HCT116 (cell line): ENCODE measurements at regions not wholly inside any gene's neighbourhood (a gene's known extent, or its start where the extent isn't known, plus 50 kb on each side); places are given as distances from the start of the nearest gene placed in this dataset.
A peak's percentile ranks its signal among the peaks of the same experiment; 100 is the strongest.

ENCODE experiments used
- ATAC-seq: fragments of 200-7000 bp; cut with Tn5 transposase; 2 replicates; pipeline ENCODE4 v1.9.1; 2020; ENCODE audit warnings: mild to moderate bottlenecking, moderate library complexity
- BruUV-seq: library from RNA; stranded (reverse); fragments of 400-500 nt; replicated peaks from 2 replicates; lab custom pipeline; 2021; lab: Mats Ljungman, UMichigan
- CTCF ChIA-PET: fragments of 300-600 bp; sonication (Branson Sonifier 250); formaldehyde crosslinking; loops from one replicate; lab custom pipeline; 2021; ENCODE audit warnings: antibody characterized with exemption; lab: Charles Lee
- POLR2A ChIA-PET: fragments of 300-600, 350-600 bp; sonication (Branson Sonifier 250); formaldehyde crosslinking; loops from one replicate; lab custom pipeline; 2021; ENCODE audit warnings: antibody characterized with exemption; lab: Charles Lee
- RAD21 ChIA-PET, 2 experiments: fragments of 300-600 bp; sonication (Branson Sonifier 250); formaldehyde crosslinking; loops; one replicate each; lab custom pipeline; 2023; ENCODE audit warnings: low total read pairs in 2 of 2; ENCODE audit not compliant: uncharacterized antibody in 2 of 2, unreplicated experiment in 2 of 2, low non-redundant PET in 1 of 2; lab: Charles Lee
- DNase-seq: peaks from one replicate; pipeline ENCODE4 v3.0.0-alpha.2; 2010; ENCODE audit warnings: low read depth, low spot score
- H2AFZ ChIP-seq: fragments of 200-600 bp; shearing (Covaris generic), sonication (generic); 2 replicates; pipeline ENCODE4 v1.6.1; 2017; ENCODE audit warnings: low read depth, mixed run types, mixed read lengths, antibody characterized with exemption, low read length; ENCODE audit not compliant: poor library complexity, severe bottlenecking
- H3K27ac ChIP-seq: 2 replicates; pipeline ENCODE4 v1.5.1; 2012; ENCODE audit warnings: low read depth, low read length
- H3K27me3 ChIP-seq: fragments of 200-600 bp; sonication (generic); 2 replicates; pipeline ENCODE4 v1.6.1; 2016; ENCODE audit warnings: mixed run types, low read length, mixed read lengths; ENCODE audit not compliant: insufficient read depth
- H3K36me3 ChIP-seq, 2 experiments: fragments of 200-500 bp in 1 of 2; fragments of 200-600 bp in 1 of 2; sonication (Bioruptor generic) in 1 of 2; sonication (generic) in 1 of 2; 2 replicates each; pipeline versions ENCODE4 v1.5.1 to v1.6.1; 2014 to 2016; ENCODE audit warnings: low read length in 2 of 2, inconsistent platforms in 1 of 2, mixed read lengths in 1 of 2, mixed run types in 1 of 2; ENCODE audit not compliant: insufficient read depth in 2 of 2, control insufficient read depth in 1 of 2
- H3K4me1 ChIP-seq, 2 experiments: fragments of 200-600 bp in 1 of 2; sonication (generic) in 1 of 2; 2 replicates each; pipeline versions ENCODE4 v1.5.1 to v1.6.1; 2012 to 2017; ENCODE audit warnings: low read length in 2 of 2, inconsistent platforms in 1 of 2, mild to moderate bottlenecking in 1 of 2, mixed read lengths in 1 of 2, mixed run types in 1 of 2, moderate library complexity in 1 of 2; ENCODE audit not compliant: insufficient read depth in 2 of 2, control insufficient read depth in 1 of 2
- H3K4me2 ChIP-seq: fragments of 200-600 bp; sonication (generic); 2 replicates; pipeline ENCODE4 v1.6.1; 2017; ENCODE audit warnings: mixed run types, low read length, mixed read lengths
- H3K4me3 ChIP-seq, 2 experiments: fragments of 200-600 bp in 1 of 2; sonication (generic) in 1 of 2; replicated peaks in 1 of 2; 2 replicates each; pipeline ENCODE4 v1.5.1; 2011 to 2016; ENCODE audit warnings: low read length in 2 of 2, control low read depth in 1 of 2, low read depth in 1 of 2, mild to moderate bottlenecking in 1 of 2, mixed read lengths in 1 of 2, mixed run types in 1 of 2
- H3K79me2 ChIP-seq: fragments of 200-600 bp; sonication (generic); 2 replicates; pipeline ENCODE4 v1.6.1; 2017; ENCODE audit warnings: mild to moderate bottlenecking, mixed run types, low read length, moderate library complexity, mixed read lengths; ENCODE audit not compliant: insufficient read depth
- H3K9ac ChIP-seq: fragments of 200-600 bp; sonication (generic); 2 replicates; pipeline ENCODE4 v1.6.1; 2016; ENCODE audit warnings: low read length, mixed read lengths
- H3K9me2 ChIP-seq: fragments of 200-600 bp; sonication (generic), shearing (Covaris generic); 2 replicates; pipeline ENCODE4 v1.6.1; 2017; ENCODE audit warnings: mixed run types, mild to moderate bottlenecking, moderate library complexity; ENCODE audit not compliant: insufficient read depth
- H3K9me3 ChIP-seq, 2 experiments: fragments of 200-500 bp in 1 of 2; fragments of 200-600 bp in 1 of 2; sonication (Bioruptor generic) in 1 of 2; sonication (generic) in 1 of 2; 2 replicates each; pipeline ENCODE4 v1.6.1; 2014 to 2017; ENCODE audit warnings: low read length in 2 of 2, mixed read lengths in 2 of 2, inconsistent platforms in 1 of 2, low read depth in 1 of 2, mild to moderate bottlenecking in 1 of 2, mixed run types in 1 of 2, moderate library complexity in 1 of 2; ENCODE audit not compliant: control insufficient read depth in 1 of 2, insufficient read depth in 1 of 2
- H4K20me1 ChIP-seq: fragments of 200-600 bp; sonication (generic), shearing (Covaris generic); 2 replicates; pipeline ENCODE4 v1.6.1; 2017; ENCODE audit warnings: mixed run types, mild to moderate bottlenecking, moderate library complexity; ENCODE audit not compliant: insufficient read depth
- CBX3 ChIP-seq: IDR thresholded peaks from 2 replicates; pipeline ENCODE4 v1.6.1; 2012; ENCODE audit warnings: low read depth
- CTCF ChIP-seq, 3 experiments: fragments of 200-600 bp in 1 of 3; sonication (generic) in 1 of 3; IDR thresholded peaks in 2 of 3; conservative IDR thresholded peaks in 1 of 3; 2 replicates each; pipeline ENCODE4 v1.5.1; 2012 to 2017; ENCODE audit warnings: low read depth in 2 of 3, low read length in 2 of 3, antibody characterized with exemption in 1 of 3, borderline replicate concordance in 1 of 3, control low read depth in 1 of 3, mild to moderate bottlenecking in 1 of 3, mixed read lengths in 1 of 3, mixed run types in 1 of 3, moderate library complexity in 1 of 3; ENCODE audit not compliant: insufficient read depth in 1 of 3
- ELF1 ChIP-seq: IDR thresholded peaks from 2 replicates; pipeline ENCODE4 v1.6.1; 2012; ENCODE audit warnings: low read depth, borderline replicate concordance
- FOSL1 ChIP-seq: IDR thresholded peaks from 2 replicates; pipeline ENCODE4 v1.6.1; 2012; ENCODE audit warnings: low read depth
- JUND ChIP-seq: IDR thresholded peaks from 2 replicates; pipeline ENCODE4 v1.6.1; 2012
- POLR2A ChIP-seq: IDR thresholded peaks from 2 replicates; pipeline ENCODE4 v1.7.0; 2011; ENCODE audit warnings: borderline replicate concordance; ENCODE audit not compliant: insufficient read depth, insufficient read length; ENCODE audit errors: extremely low read depth
- POLR2AphosphoS5 ChIP-seq: IDR thresholded peaks from 2 replicates; pipeline ENCODE4 v1.6.1; 2011; ENCODE audit warnings: mild to moderate bottlenecking, low read depth, low read length, moderate library complexity
- RAD21 ChIP-seq: IDR thresholded peaks from 2 replicates; pipeline ENCODE4 v1.6.1; 2012; ENCODE audit warnings: low read depth, mild to moderate bottlenecking
- SRF ChIP-seq: IDR thresholded peaks from 2 replicates; pipeline ENCODE4 v1.6.1; 2012; ENCODE audit warnings: low read depth
- YY1 ChIP-seq: IDR thresholded peaks from 2 replicates; pipeline ENCODE4 v1.6.1; 2011; ENCODE audit warnings: low read length, low read depth, moderate library complexity, mild to moderate bottlenecking; ENCODE audit not compliant: insufficient replicate concordance; ENCODE audit errors: extremely low read depth
- ZFX ChIP-seq: fragments of 450-650 bp; IDR thresholded peaks from 2 replicates; pipeline ENCODE4 v1.6.1; 2017
- ZNF274 ChIP-seq: fragments of 200-500 bp; sonication (Bioruptor generic); IDR thresholded peaks from 2 replicates; pipeline ENCODE4 v1.6.1; 2014; ENCODE audit warnings: mild to moderate bottlenecking, low read depth, low read length, inconsistent platforms
- intact Hi-C: fragments of 100-400 bp; cut with micrococcal nuclease; formaldehyde crosslinking; loops from 2 replicates; pipeline ENCODE4 v1.10.0; 2022
- TF ChIP-seq, protein P1 (sequence below): IDR thresholded peaks from 2 replicates; pipeline ENCODE4 v1.6.1; 2012

- intact Hi-C loops = no loop called here
- no peak overlapping the region for H3K4me3 ChIP-seq
- no peaks in the 10 kb centered on the region for H3K9me3 ChIP-seq
- ChIA-PET POLR2A (no interaction called here), CTCF (no interaction called here), RAD21 (no interaction called here)
- no TSS peak for BruUV-seq
- H3K9me2 ChIP-seq = no peaks in the 10 kb centered on the region
- H3K79me2 ChIP-seq = no peaks in the 10 kb centered on the region
- H3K4me1 ChIP-seq = no peaks in the 10 kb centered on the region
- ATAC-seq (0 out of 2 replicates have a peak, but pooled peaks have one; percentile 32), DNase-seq (no peak)
- H2AFZ ChIP-seq = no peak overlapping the region
- no peak overlapping the region for H3K4me2 ChIP-seq
- TF ChIP-seq SRF (no peak), CBX3 (no peak), ELF1 (no peak), JUND (no peak), FOSL1 (no peak), YY1 (no peak), CTCF (IDR thresholded peaks at IDR 0.05 in 2 of 3, conservative IDR thresholded peaks at IDR 0.05 in 1 of 3; ENCODE audit: borderline replicate concordance in 1 of 3, insufficient read depth in 1 of 3, low read depth in 2 of 3, low read length in 2 of 3) (no peak), ZFX (no peak), ZNF274 (no peak), POLR2AphosphoS5 (no peak), POLR2A (no peak), RAD21 (no peak)
- TF ChIP-seq, protein P1, sequence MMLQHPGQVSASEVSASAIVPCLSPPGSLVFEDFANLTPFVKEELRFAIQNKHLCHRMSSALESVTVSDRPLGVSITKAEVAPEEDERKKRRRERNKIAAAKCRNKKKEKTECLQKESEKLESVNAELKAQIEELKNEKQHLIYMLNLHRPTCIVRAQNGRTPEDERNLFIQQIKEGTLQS = no peak
- no peak overlapping the region for H3K27ac ChIP-seq
- H3K9ac ChIP-seq = no peak overlapping the region
- no peaks in the 10 kb centered on the region; the same call in 1 of the 2 replicates for H3K27me3 ChIP-seq
- H3K36me3 ChIP-seq = no peaks in the 10 kb centered on the region
- H4K20me1 ChIP-seq = no peaks in the 10 kb centered on the region
These were observed 79.7 kb upstream of the RUNX3 start for GRCh38 chr1:25009671-25010262.
